GM18502 (cell line): ENCODE measurements at regions not wholly inside any gene's neighbourhood (a gene's known extent, or its start where the extent isn't known, plus 50 kb on each side); places are given as distances from the start of the nearest gene placed in this dataset.

ENCODE experiments used
- ATAC-seq: cut with Tn5 transposase; IDR thresholded peaks from one replicate; pipeline ENCODE4 v1.9.1; 2021; ENCODE audit warnings: mild to moderate bottlenecking; ENCODE audit not compliant: unreplicated experiment, poor library complexity

GRCh38 chr6:164108092-164108491 is 693.6 kb downstream of the QKI start:
- ATAC-seq, result no peak

GRCh38 chr6:164107297-164107995 is 692.9 kb downstream of the QKI start:
- ATAC-seq, result no peak

GRCh38 chr6:164106345-164106769 is 691.8 kb downstream of the QKI start:
- ATAC-seq, result no peak

- no peak for ATAC-seq
Observed at GRCh38 chr6:164105705-164106104, 691.2 kb downstream of the QKI start.

GRCh38 chr6:164104432-164104831 is 689.9 kb downstream of the QKI start:
- no peak for ATAC-seq

- no peak for ATAC-seq
Observed at GRCh38 chr6:164102693-164103092, 688.2 kb downstream of the QKI start.

GRCh38 chr6:164101859-164102258 is 687.3 kb downstream of the QKI start:
- ATAC-seq, result no peak

GRCh38 chr6:164099269-164099865 is 684.8 kb downstream of the QKI start:
- ATAC-seq, result no peak

- no peak for ATAC-seq
Observed at GRCh38 chr6:164098857-164099267, 684.3 kb downstream of the QKI start.

- no peak for ATAC-seq
Observed at GRCh38 chr6:164097551-164098398, 683.3 kb downstream of the QKI start.

GRCh38 chr6:164097056-164097455 is 682.5 kb downstream of the QKI start:
- no peak for ATAC-seq

- ATAC-seq, result no peak
Observed at GRCh38 chr6:164095056-164095455, 680.5 kb downstream of the QKI start.

GRCh38 chr6:164087870-164088269 is 673.4 kb downstream of the QKI start:
- no peak for ATAC-seq

- ATAC-seq, result no peak
Observed at GRCh38 chr6:164087211-164087610, 672.7 kb downstream of the QKI start.

- no peak for ATAC-seq
Observed at GRCh38 chr6:164086076-164086887, 671.8 kb downstream of the QKI start.

GRCh38 chr6:164085091-164086075 is 670.9 kb downstream of the QKI start:
- ATAC-seq, result no peak

- no peak for ATAC-seq
Observed at GRCh38 chr6:164079275-164079600, 664.7 kb downstream of the QKI start.

- ATAC-seq, result no peak
Observed at GRCh38 chr6:164078532-164079274, 664.2 kb downstream of the QKI start.
